ENCODE measurements at regions not wholly inside any gene's neighbourhood (a gene's known extent, or its start where the extent isn't known, plus 50 kb on each side); places are given as distances from the start of the nearest gene placed in this dataset.

DNA sequence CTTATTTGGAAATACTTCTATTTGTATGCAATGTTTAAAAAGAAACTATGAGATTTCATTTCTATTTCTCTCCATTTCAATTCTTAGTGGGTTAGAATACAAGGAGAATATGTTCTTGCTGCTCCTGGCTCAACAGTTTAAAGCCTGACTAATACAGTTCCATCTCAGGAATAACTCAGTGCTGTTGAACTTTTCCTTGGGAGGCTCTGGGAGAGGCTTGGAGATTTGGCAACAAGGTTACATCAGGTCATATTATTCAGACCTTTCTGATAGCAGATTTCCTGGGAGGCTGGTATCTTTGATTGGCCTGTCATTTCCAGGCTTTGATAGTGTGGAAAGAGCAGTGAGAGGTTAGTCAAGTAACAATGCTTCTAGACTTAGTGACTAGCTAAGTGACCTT, 481.7 kb upstream of the KLF4 start:
- CTCF ChIA-PET, result no interaction called here
- intact Hi-C loops (cut with micrococcal nuclease; ENCODE audit: unreplicated experiment), result no loop called here
- no peak for DNase-seq
- no peak overlapping the region for H3K27ac Mint-ChIP-seq (ENCODE audit: unreplicated experiment)
- BruUV-seq (replicated peaks), result no TSS peak
- no peaks in the 10 kb centered on the region for H3K36me3 Mint-ChIP-seq (ENCODE audit: insufficient read depth, unreplicated experiment)
- peaks cover 3% of the 10 kb centered on the region for H3K4me1 Mint-ChIP-seq (ENCODE audit: low read depth, unreplicated experiment)
- no peaks in the 10 kb centered on the region for H3K9me3 Mint-ChIP-seq (ENCODE audit: low read depth, unreplicated experiment)
- H3K27me3 Mint-ChIP-seq (ENCODE audit: unreplicated experiment), result peaks cover 6% of the 10 kb centered on the region
- TF ChIP-seq, protein P1, sequence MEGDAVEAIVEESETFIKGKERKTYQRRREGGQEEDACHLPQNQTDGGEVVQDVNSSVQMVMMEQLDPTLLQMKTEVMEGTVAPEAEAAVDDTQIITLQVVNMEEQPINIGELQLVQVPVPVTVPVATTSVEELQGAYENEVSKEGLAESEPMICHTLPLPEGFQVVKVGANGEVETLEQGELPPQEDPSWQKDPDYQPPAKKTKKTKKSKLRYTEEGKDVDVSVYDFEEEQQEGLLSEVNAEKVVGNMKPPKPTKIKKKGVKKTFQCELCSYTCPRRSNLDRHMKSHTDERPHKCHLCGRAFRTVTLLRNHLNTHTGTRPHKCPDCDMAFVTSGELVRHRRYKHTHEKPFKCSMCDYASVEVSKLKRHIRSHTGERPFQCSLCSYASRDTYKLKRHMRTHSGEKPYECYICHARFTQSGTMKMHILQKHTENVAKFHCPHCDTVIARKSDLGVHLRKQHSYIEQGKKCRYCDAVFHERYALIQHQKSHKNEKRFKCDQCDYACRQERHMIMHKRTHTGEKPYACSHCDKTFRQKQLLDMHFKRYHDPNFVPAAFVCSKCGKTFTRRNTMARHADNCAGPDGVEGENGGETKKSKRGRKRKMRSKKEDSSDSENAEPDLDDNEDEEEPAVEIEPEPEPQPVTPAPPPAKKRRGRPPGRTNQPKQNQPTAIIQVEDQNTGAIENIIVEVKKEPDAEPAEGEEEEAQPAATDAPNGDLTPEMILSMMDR (IDR thresholded peaks at IDR 0.05; ENCODE audit: unreplicated experiment), result no peak
- H3K4me3 Mint-ChIP-seq (ENCODE audit: low read depth, unreplicated experiment), result no peak overlapping the region

DNA sequence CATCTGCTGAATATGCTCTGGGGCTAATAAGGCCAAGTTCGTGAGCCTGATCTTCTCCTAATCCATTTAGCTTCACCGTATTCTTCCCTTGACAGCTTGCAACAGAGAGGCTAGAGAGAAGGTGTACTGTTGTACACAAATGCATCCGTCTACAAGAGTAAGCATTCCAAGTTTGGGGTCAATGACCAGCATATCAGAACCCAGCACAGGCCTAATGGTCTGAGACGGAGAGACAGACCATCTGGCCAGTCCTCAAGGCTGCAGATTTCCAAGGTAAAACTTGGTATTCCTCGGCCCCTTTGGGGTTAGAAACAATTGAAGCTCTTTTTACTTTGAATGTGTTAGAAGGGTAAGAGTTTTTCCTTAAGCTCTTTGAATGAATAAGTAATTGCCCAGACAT, 481.2 kb upstream of the KLF4 start:
- Mint-ChIP-seq H3K9me3 (ENCODE audit: low read depth, unreplicated experiment) (no peaks in the 10 kb centered on the region), H3K4me3 (ENCODE audit: low read depth, unreplicated experiment) (no peak overlapping the region), H3K4me1 (ENCODE audit: low read depth, unreplicated experiment) (no peaks in the 10 kb centered on the region), H3K36me3 (ENCODE audit: insufficient read depth, unreplicated experiment) (no peaks in the 10 kb centered on the region), H3K27ac (ENCODE audit: unreplicated experiment) (no peak overlapping the region), H3K27me3 (ENCODE audit: unreplicated experiment) (peaks cover 7% of the 10 kb centered on the region)
- no peak for DNase-seq
- no TSS peak for BruUV-seq (replicated peaks)
- TF ChIP-seq, protein P1 (IDR thresholded peaks at IDR 0.05; ENCODE audit: unreplicated experiment), result no peak
- intact Hi-C loops (cut with micrococcal nuclease; ENCODE audit: unreplicated experiment), result no loop called here
- CTCF ChIA-PET, result no interaction called here

DNA sequence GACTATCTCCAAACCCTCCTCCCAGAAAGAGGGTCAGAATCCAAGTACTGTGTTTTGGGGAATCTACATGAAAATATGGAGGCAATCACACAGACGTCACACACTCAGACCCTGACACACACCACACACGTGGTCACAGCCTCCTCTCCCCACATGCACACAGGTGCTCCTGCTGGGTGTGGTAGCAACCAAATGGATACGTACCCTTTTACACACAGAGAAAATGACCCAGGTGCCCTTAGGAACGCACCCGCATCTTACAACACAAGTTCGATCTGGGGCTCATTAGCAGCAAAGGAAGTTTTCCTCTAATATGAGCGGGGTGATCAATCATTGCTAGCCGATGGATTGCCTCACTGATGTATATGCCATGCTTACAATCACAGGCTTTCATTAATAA, 480.2 kb upstream of the KLF4 start:
- CTCF ChIA-PET, result no interaction called here
- intact Hi-C loops (cut with micrococcal nuclease; ENCODE audit: unreplicated experiment), result no loop called here
- Mint-ChIP-seq H3K4me1 (ENCODE audit: low read depth, unreplicated experiment) (no peaks in the 10 kb centered on the region), H3K9me3 (ENCODE audit: low read depth, unreplicated experiment) (no peaks in the 10 kb centered on the region), H3K27ac (ENCODE audit: unreplicated experiment) (no peak overlapping the region), H3K4me3 (ENCODE audit: low read depth, unreplicated experiment) (no peak overlapping the region), H3K36me3 (ENCODE audit: insufficient read depth, unreplicated experiment) (no peaks in the 10 kb centered on the region), H3K27me3 (ENCODE audit: unreplicated experiment) (peaks cover 7% of the 10 kb centered on the region)
- DNase-seq, result no peak
- TF ChIP-seq, protein P1 (IDR thresholded peaks at IDR 0.05; ENCODE audit: unreplicated experiment), result no peak
- BruUV-seq (replicated peaks), result no TSS peak

DNA sequence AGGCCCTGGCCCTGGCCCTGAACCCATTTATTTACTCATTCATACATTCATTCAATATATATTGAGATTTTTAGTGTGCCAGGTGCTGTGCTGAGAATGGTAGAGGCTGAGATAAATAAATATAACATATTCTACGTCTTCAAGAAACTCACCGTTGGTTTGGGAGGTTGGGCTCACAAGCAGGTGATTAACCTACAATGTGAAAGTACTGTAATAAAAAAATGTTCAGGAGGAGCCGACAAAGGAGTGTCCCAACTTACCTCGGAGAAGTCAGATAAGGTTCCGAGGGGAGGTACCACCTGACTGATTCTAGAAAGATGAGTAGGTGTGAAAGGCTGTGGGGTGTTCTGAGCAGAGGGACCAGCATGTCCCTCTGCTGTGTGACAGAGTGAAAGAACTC, 479.6 kb upstream of the KLF4 start:
- DNase-seq, result no peak
- CTCF ChIA-PET, result no interaction called here
- Mint-ChIP-seq H3K36me3 (ENCODE audit: insufficient read depth, unreplicated experiment) (no peaks in the 10 kb centered on the region), H3K4me3 (ENCODE audit: low read depth, unreplicated experiment) (no peak overlapping the region), H3K9me3 (ENCODE audit: low read depth, unreplicated experiment) (no peaks in the 10 kb centered on the region), H3K4me1 (ENCODE audit: low read depth, unreplicated experiment) (no peaks in the 10 kb centered on the region), H3K27me3 (ENCODE audit: unreplicated experiment) (peaks cover 7% of the 10 kb centered on the region), H3K27ac (ENCODE audit: unreplicated experiment) (no peak overlapping the region)
- TF ChIP-seq, protein P1 (IDR thresholded peaks at IDR 0.05; ENCODE audit: unreplicated experiment), result no peak
- intact Hi-C loops (cut with micrococcal nuclease; ENCODE audit: unreplicated experiment), result no loop called here
- no TSS peak for BruUV-seq (replicated peaks)

DNA sequence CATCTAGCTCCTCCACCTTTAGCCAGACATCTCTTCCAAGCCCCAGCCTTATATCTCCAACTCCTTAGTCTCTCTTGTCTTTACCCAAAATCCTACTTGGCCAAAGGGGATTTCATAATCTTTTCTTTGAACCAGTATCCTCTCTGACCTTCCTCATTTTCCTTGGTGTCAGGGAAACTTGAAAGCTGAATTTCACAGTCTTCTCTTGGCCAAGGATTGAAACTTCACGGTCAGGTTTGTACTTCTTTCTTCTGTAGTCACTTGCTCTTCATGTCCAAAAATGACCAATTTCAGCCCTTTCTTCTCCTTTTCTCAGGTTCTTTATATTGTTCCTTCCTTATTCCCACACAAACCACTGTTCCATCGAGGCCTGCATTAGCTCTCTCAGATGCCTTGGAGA, 473.7 kb upstream of the KLF4 start:
- DNase-seq, result no peak
- BruUV-seq (replicated peaks), result no TSS peak
- CTCF ChIA-PET, result no interaction called here
- Mint-ChIP-seq H3K27me3 (ENCODE audit: unreplicated experiment) (peaks cover 20% of the 10 kb centered on the region), H3K9me3 (ENCODE audit: low read depth, unreplicated experiment) (no peaks in the 10 kb centered on the region), H3K4me1 (ENCODE audit: low read depth, unreplicated experiment) (no peaks in the 10 kb centered on the region), H3K27ac (ENCODE audit: unreplicated experiment) (no peak overlapping the region), H3K36me3 (ENCODE audit: insufficient read depth, unreplicated experiment) (no peaks in the 10 kb centered on the region), H3K4me3 (ENCODE audit: low read depth, unreplicated experiment) (no peak overlapping the region)
- intact Hi-C loops (cut with micrococcal nuclease; ENCODE audit: unreplicated experiment), result no loop called here
- TF ChIP-seq, protein P1 (IDR thresholded peaks at IDR 0.05; ENCODE audit: unreplicated experiment), result no peak
